ENCODE measurements at regions not wholly inside any gene's neighbourhood (a gene's known extent, or its start where the extent isn't known, plus 50 kb on each side); places are given as distances from the start of the nearest gene placed in this dataset.

- TF ChIP-seq CTCF (conservative IDR thresholded peaks at IDR 0.05; ENCODE audit: low read depth, low read length) = no peak
- TF ChIP-seq EZH2 (IDR thresholded peaks at IDR 0.05; ENCODE audit: borderline replicate concordance, low read depth, low read length, poor library complexity, severe bottlenecking) = no peak
Measured at GRCh38 chr15:29480278-29480677, 210.7 kb upstream of the NSMCE3 start.

Data from A673 (cell line).